NCI-H1694 (cell line): ENCODE measurements at regions not wholly inside any gene's neighbourhood (a gene's known extent, or its start where the extent isn't known, plus 50 kb on each side); places are given as distances from the start of the nearest gene placed in this dataset.

Experiments used
- DNase-seq: peaks from one replicate; lab custom pipeline; 2025; lab: John Stamatoyannopoulos, UW

GRCh38 chr11:19472679-19473078, 231.9 kb upstream of the E2F8 start:
- DNase-seq = peak; percentile 10

DNA sequence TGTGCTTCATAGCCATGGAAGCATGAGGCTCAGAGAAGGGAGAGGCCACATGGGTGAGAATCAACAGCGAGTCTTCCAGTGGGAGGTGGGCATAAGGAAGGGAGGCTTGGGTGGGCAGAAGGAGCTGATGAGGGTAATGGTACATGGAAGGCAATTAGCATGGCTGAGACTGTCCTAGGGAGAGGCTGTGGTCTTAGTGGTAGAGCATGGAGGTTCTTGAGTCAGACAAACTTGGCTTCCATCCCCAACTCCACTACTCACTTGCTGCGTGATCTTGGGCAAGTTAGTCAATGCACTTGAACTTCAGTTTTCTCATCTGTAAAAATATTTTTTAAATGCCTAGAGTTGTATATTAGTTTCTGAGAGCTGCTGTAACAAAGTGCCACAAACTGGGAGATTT, 227.2 kb upstream of the E2F8 start:
- no peak for DNase-seq

DNA sequence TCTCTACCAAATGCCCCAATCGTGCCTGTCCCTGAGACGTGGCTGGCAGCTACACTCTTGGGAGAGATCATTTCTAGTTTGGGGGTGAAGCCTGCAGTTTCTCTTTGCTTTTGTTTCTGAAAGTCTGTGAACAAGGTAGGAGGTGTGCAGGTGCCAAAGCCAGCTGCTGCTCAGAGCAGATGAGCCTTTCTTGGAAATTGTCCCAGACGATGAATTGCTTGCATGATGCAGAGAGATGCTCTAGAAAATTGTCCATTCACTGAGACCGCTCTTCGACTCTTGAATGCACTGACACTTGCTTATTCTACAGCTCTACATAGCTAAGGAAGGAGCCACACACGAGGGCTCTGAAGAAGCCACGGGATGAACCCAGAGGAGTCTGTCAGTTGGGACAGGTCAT, 225.6 kb upstream of the E2F8 start:
- DNase-seq = peak; percentile 23

DNA sequence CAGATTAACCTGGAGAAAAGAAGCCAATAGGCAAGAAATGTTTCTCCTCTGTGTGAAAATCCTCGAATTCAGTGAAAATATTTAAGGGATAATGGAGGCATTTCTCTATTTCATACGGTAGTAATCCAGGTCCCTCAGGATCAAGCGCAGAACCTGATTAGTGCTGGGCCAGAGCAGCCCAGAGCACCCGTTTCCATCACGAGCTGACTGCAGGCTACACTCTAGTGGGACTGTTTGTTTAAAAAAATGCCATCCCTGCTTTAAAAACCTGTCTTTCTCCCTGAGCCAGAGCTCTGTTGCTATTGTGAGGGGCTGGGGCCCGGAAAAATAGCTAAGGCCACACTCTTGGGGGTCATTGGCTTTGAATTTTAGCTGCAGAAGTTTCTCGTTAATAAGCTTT, 223.2 kb upstream of the E2F8 start:
- no peak for DNase-seq

DNA sequence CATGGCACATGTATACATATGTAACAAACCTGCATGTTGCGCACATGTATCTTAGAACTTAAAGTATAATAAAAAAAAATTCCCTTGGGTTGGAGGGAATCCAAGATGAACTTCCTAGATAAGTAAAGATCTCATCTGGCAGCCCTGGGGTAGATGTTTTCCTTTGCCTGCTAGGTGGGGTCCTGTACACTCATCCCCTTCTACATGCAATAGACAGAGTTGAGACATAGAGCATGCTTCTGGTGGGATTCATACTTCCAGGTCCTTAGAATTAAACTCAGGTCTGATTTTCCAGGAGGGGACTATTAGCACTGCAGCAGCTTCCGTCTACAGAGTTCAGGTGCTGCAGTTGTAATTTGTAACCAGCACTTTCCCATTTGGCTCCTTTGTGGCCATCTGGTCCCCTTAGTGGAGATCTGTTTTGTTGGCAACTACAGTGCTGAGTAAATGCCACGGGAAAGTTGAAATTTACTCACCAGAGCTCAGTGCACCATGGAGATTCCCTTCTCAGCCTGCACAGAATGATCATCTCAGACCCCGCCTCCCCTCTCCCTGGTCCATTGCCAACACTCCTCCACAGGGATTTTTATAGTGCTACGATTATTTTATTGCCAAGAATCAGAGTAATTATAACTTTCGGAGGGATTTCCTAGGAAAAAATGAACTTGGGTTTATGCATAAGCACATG, 220.1 kb upstream of the E2F8 start:
- peak; percentile 78 for DNase-seq

DNA sequence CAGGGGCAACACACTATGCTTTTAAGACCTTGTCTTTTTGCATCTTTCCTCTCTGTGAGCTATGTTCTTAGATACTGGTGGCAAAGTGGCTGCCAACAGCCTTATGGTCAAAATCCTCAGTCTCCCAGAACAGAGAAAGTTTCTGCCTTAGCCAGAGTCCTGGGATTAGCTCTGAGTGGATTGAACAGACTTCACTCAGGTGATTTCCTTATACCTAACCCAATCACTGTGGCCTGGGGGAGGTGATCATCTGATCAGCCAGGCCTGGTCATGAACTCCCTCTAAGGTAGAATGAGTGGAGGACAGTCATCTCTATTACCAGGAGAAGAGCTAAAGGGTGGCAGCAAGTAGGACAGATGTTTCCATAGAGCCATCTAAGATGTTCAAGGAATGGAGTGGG, 218.5 kb upstream of the E2F8 start:
- no peak for DNase-seq

DNA sequence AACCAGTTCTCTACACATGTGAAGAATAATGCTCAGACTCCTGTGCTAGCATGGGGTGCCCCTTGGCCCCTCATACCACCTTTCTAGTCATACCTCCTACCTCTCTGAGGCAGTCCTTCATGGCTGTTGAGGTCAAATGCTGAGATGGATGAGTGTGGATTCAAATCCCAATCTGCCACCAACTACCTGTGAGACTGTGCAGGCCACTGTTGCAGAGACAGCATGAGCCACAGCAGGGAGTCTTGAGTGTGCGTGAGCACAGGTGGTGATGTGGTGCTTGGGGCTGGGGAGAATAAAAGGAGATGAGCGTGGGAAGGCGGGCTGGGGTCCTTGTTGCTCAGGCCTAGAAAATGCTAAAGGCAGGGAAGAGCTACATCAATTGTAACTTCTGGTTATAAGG, 218.0 kb upstream of the E2F8 start:
- DNase-seq = no peak

DNA sequence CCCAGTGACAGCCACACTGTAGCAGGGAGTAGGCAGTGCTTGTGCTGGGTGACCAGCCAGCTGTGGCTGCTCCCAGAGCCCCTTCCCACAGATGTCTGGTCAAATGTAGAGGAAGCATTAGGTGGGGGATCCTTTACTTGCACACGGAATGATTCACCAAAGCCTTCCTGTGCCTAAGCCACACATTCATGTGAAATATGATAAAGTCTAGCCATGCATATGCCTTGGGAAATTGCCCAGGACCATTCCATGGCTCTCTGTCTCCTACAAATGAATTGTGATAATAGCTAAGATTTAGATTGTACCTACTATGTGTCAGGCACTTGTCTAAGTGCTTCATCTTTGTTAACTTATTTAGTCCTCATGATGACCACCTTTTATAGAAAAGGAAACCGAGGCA, 217.5 kb upstream of the E2F8 start:
- no peak for DNase-seq

DNA sequence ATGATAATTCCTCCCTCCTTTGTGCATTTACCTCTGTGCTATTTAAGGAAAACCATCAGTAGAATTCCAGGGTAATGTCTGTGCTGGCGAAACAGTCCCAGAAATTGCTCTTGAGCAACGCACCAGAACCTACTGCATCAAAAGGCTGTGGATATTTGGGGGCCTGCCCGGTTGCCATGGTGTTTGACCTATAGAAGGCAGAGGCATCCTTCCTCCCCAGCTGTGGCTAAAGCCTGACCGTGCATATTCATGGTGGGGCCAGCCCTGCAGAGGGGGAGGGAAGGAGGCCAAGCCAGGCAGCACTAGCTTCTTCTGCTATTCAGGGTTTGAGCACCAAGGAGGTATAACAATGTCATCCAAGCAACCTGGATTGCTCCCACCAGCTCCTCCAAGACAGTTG, 215.0 kb upstream of the E2F8 start:
- no peak for DNase-seq

GRCh38 chr11:19453651-19454257, 213.0 kb upstream of the E2F8 start:
- DNase-seq = no peak

- DNase-seq = no peak
Observed at GRCh38 chr11:19451609-19452008, 210.9 kb upstream of the E2F8 start.

GRCh38 chr11:19450282-19450681, 209.5 kb upstream of the E2F8 start:
- no peak for DNase-seq

GRCh38 chr11:19448651-19449050, 207.9 kb upstream of the E2F8 start:
- DNase-seq = no peak

GRCh38 chr11:19447150-19447566, 206.4 kb upstream of the E2F8 start:
- no peak for DNase-seq

DNA sequence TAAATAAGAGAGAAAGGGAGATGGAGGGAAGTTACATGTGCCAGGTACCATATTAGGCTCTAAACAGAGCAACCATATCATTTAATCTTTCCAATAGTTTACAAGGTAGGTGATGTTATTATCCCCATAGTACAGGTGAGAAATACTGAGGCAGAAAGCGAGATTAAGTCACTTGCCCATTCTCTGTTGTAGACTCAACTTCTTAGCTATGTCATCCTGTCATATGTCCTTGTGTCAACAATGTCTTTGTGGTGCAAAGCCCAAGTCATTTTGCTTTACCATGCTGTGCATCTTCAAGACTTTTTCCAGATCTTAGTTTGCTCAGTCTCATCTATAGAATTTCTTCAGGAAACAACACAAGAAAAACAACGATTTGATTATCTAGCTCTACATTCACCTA, 205.0 kb upstream of the E2F8 start:
- DNase-seq = no peak

DNA sequence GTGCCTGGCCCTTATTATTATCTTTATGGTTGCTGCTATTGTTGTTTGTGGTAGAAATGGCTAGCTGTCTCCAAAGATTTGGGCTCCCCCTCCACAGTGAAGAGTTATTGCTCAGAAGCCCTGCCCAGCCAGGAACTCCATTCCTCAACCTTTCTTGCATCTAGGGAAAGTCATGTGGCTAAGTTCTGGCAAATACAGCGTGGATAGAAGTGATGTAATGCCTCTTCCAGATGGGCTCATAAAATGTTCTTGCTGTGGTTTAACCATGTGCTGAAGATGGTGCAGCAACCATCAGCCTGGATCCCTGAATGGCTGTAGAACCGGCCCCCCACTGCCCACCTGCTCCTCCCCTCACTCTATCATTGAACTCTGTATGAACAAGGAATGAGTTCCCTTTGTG, 203.5 kb upstream of the E2F8 start:
- DNase-seq = no peak

DNA sequence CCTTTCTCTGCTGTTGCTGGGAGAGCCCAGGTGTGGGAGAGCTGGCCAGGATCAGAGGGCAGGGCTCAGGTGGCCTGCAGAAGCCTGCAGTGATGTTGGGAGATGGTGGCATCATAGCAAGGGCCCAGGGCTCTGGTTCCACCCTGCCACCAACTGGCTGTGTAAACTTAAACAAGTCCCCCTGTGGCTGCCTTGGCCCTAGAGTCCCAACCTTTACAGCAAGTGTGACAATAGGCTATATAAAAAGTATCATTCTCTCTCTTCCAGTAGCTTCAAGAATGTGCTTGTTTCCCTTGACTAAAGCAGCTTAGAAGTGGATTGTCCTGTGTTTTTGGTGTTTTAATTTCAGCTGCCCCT, 201.8 kb upstream of the E2F8 start:
- DNase-seq = no peak

DNA sequence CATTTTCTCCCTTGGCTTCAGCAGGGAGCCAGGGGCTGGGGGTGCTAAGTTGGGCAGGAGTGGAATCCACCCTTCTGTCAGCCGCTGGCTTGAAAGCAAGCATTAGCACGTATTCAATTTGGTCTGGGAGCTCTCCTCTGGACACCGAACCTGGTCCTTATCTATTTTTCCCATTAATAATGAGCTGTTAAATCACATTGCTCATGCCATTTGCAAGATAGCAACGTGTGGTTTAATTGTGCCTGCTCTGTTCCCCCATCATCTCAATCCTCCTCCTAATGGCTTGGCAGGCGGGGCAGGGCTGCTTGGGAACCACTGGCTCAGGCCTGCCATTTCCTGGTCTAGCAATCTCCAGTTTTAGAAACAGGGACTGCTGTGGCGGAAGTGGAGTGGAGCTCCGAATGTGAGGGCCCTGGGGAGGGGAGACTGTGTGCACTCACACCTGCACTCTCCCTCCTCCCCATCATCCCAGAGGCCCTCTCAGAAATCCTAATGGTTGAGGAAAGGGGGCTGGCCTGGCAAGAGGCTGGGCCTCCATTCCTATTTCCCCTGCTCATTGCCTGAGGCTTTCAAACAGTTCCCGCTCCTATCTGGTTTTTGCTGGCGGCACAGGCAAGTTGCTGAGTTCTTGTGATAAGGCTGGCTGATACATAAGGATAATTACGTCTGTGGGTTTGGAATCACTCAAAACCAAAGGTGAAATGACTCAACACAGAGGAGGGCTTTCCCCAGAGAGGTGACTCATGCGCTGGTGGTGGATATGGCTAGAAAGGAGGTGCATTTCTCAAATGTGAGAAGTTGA, 201.2 kb upstream of the E2F8 start:
- DNase-seq = no peak

- DNase-seq = no peak
Observed at GRCh38 chr11:19441288-19441687, 200.5 kb upstream of the E2F8 start.

GRCh38 chr11:19437760-19438159, 197.0 kb upstream of the E2F8 start:
- no peak for DNase-seq

GRCh38 chr11:19436932-19437331, 196.2 kb upstream of the E2F8 start:
- no peak for DNase-seq

- no peak for DNase-seq
Observed at GRCh38 chr11:19435306-19435989, 194.7 kb upstream of the E2F8 start.

DNA sequence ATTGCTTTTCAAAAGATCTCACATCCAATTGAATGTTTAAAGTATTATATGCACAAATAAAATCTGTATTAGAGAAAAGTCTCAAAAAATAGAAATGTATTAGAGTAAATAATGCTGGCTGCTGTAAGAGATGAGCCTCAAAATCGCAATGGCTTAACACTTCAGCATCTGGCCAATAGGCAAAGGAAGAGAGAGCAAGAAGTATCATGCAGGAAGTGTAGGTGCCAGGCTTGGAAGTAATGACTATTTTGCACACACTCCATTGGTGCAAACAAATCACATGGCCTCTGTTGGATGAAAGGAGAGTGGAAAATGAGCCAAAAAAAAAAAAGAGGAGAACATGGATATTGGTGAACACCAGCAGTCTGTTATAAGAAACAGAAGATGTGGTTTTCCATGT, 193.0 kb upstream of the E2F8 start:
- no peak for DNase-seq
